HL-60/S4 (cell line): ENCODE measurements at regions not wholly inside any gene's neighbourhood (a gene's known extent, or its start where the extent isn't known, plus 50 kb on each side); places are given as distances from the start of the nearest gene placed in this dataset.

Experiments
- in situ Hi-C: fragments of 300-500 bp; cut with MboI; formaldehyde crosslinking; loops from 2 replicates; pipeline ENCODE4 v1.14.3; 2022; ENCODE audit warnings: low sequenced_read_pairs

GRCh38 chr16:35745821-35746248 lies 2286.4 kb downstream of the TP53TG3F start:
- in situ Hi-C loops: no loop called here

- in situ Hi-C loops: no loop called here
These were observed 2287.0 kb downstream of the TP53TG3F start for GRCh38 chr16:35746281-35746962.

GRCh38 chr16:35746963-35747657 lies 2287.7 kb downstream of the TP53TG3F start:
- in situ Hi-C loops: no loop called here

- in situ Hi-C loops: no loop called here
These were observed 2288.4 kb downstream of the TP53TG3F start for GRCh38 chr16:35747658-35748455.

- in situ Hi-C loops: no loop called here
These were observed 2289.3 kb downstream of the TP53TG3F start for GRCh38 chr16:35748621-35749252.

- in situ Hi-C loops: no loop called here
These were observed 2290.1 kb downstream of the TP53TG3F start for GRCh38 chr16:35749253-35750141.

GRCh38 chr16:35750157-35750689 lies 2290.8 kb downstream of the TP53TG3F start:
- in situ Hi-C loops: no loop called here

- in situ Hi-C loops: no loop called here
These were observed 2291.3 kb downstream of the TP53TG3F start for GRCh38 chr16:35750701-35751104.

GRCh38 chr16:35751191-35751941 lies 2292.0 kb downstream of the TP53TG3F start:
- in situ Hi-C loops: no loop called here

- in situ Hi-C loops: no loop called here
These were observed 2292.8 kb downstream of the TP53TG3F start for GRCh38 chr16:35752012-35752772.

GRCh38 chr16:35752773-35753558 lies 2293.6 kb downstream of the TP53TG3F start:
- in situ Hi-C loops: no loop called here

GRCh38 chr16:35753559-35754390 lies 2294.4 kb downstream of the TP53TG3F start:
- in situ Hi-C loops: no loop called here

- in situ Hi-C loops: no loop called here
These were observed 2295.3 kb downstream of the TP53TG3F start for GRCh38 chr16:35754391-35755369.

- in situ Hi-C loops: no loop called here
These were observed 2329.0 kb downstream of the TP53TG3F start for GRCh38 chr16:35788381-35788780.

GRCh38 chr16:35792516-35793285 lies 2333.3 kb downstream of the TP53TG3F start:
- in situ Hi-C loops: no loop called here
